ENCODE measurements at regions not wholly inside any gene's neighbourhood (a gene's known extent, or its start where the extent isn't known, plus 50 kb on each side); places are given as distances from the start of the nearest gene placed in this dataset.

- TF ChIP-seq CTCF (IDR thresholded peaks at IDR 0.05; ENCODE audit: low read depth, low read length), result no peak
- DNase-seq (ENCODE audit: low read depth in 2 of 2), result no peak
- no peak overlapping the region for H3K4me3 ChIP-seq (replicated peaks in 1 of 2; ENCODE audit: low read depth in 2 of 2, low read length in 2 of 2)
Observed at GRCh38 chr4:12548678-12549077, 935.5 kb downstream of the RAB28 start.

DNA sequence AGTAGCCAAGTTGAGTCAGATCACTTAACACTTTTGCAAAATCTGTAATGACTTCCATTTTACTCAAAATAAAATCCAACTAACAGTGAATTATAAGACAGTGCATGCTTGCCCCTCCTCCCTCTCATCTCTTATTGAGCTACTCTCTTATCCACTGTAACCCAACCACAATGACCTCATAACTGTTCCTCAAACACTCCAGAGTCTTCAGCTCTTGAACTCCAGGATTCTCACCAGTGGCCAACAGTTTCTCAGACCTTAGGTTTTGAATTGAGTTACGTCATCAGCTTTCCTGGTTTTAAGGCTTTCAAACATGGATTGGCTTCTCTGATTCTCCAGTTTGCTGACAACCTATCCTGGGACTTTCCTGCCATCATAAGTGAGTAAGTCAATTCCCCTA is 938.3 kb downstream of the RAB28 start:
- no peak overlapping the region for H3K4me3 ChIP-seq (replicated peaks in 1 of 2; ENCODE audit: low read depth in 2 of 2, low read length in 2 of 2)
- peak; percentile 9 to 45 for DNase-seq (ENCODE audit: low read depth in 2 of 2)
- no peak for TF ChIP-seq CTCF (IDR thresholded peaks at IDR 0.05; ENCODE audit: low read depth, low read length)

DNA sequence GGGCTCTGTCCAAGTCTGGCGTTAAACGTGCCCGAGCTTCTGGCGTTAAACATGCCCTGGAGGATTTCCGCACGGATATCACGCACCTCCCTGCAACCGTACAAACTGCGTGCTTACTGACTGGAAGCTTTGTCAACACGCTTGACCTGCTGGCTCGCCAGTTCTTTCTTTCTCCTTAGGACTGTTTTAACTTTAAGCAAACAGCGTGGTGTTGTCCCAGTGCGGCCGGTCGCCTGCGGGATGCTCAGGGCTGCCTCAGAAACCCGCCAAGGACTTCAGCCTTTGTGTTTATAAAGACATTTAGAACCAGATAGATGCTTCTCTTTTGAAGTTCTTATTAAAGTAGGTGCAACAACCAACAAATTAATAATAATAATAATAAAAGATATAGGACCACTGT is 946.0 kb downstream of the RAB28 start:
- DNase-seq (ENCODE audit: low read depth in 2 of 2), result no peak

DNA sequence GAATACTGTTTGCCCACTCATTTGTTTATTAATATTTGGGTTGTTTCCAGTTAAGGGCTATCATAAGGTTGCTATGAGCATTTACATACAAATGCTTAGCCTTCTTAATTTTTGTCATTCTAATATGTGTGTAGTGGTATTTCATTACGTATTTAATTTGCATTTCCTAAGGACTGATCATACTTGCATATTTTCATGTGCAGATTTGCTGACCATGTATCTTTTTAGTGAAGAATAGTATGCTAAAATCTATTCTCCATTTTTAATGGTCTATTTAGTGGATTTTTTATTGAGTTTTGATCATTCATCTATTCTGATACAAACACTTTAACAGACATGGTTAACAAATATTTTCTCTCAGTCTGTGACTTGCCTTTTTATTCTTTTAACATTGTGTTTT is 949.5 kb downstream of the RAB28 start:
- no peak for TF ChIP-seq CTCF (IDR thresholded peaks at IDR 0.05; ENCODE audit: low read depth, low read length)
- H3K4me3 ChIP-seq (replicated peaks in 1 of 2; ENCODE audit: low read depth in 2 of 2, low read length in 2 of 2), result no peak overlapping the region
- no peak for DNase-seq (ENCODE audit: low read depth in 2 of 2)

More for the DNA sequence above, 946.0 kb downstream of the RAB28 start:
- TF ChIP-seq CTCF (IDR thresholded peaks at IDR 0.05; ENCODE audit: low read depth, low read length), result no peak
- no peak overlapping the region for H3K4me3 ChIP-seq (replicated peaks in 1 of 2; ENCODE audit: low read depth in 2 of 2, low read length in 2 of 2)

GRCh38 chr4:12519426-12519825 is 964.7 kb downstream of the RAB28 start:
- H3K4me3 ChIP-seq (replicated peaks in 1 of 2; ENCODE audit: low read depth in 2 of 2, low read length in 2 of 2), result no peak overlapping the region
- TF ChIP-seq CTCF (IDR thresholded peaks at IDR 0.05; ENCODE audit: low read depth, low read length), result no peak
- DNase-seq (ENCODE audit: low read depth in 2 of 2), result no peak

- H3K4me3 ChIP-seq (replicated peaks in 1 of 2; ENCODE audit: low read depth in 2 of 2, low read length in 2 of 2), result no peak overlapping the region
- DNase-seq (ENCODE audit: low read depth in 2 of 2), result no peak
- no peak for TF ChIP-seq CTCF (IDR thresholded peaks at IDR 0.05; ENCODE audit: low read depth, low read length)
Observed at GRCh38 chr4:12507868-12508481, 976.2 kb downstream of the RAB28 start.

DNA sequence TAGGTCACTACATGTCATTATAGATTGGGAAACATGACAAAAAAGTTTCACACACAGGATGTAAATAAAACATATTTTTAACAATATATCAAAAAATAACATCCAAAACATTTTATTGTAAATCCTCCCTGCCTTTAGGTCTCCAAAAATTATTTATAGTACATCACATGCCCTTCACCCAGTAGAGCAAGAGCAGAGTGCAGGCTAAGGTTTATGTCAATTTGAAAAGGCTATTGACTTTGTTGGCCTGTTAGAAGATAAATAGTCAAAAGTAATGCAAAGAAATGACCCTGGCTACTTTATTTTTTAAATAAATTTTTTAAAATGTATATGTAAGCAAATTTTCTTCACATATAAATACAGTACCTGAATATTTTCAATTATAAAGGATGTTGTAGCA is 983.7 kb downstream of the RAB28 start:
- no peak for TF ChIP-seq CTCF (IDR thresholded peaks at IDR 0.05; ENCODE audit: low read depth, low read length)

More for the DNA sequence above, 983.7 kb downstream of the RAB28 start:
- no peak overlapping the region for H3K4me3 ChIP-seq (replicated peaks in 1 of 2; ENCODE audit: low read depth in 2 of 2, low read length in 2 of 2)
- no peak for DNase-seq (ENCODE audit: low read depth in 2 of 2)

All from cardiac fibroblast (primary cell).